K562 (cell line): ENCODE measurements at regions not wholly inside any gene's neighbourhood (a gene's known extent, or its start where the extent isn't known, plus 50 kb on each side); places are given as distances from the start of the nearest gene placed in this dataset.

Experiments used
- ATAC-seq: fragments of 200-7000 bp; cut with Tn5 transposase; 3 replicates; pipeline ENCODE4 v1.9.1; 2020; ENCODE audit warnings: moderate library complexity
- BruUV-seq: library from RNA; stranded (reverse); fragments of 400-500 nt; replicated peaks from 2 replicates; lab custom pipeline; 2021; lab: Mats Ljungman, UMichigan
- CTCF ChIA-PET: fragments of 300-600 bp; formaldehyde crosslinking; extraction: SDS; loops from one replicate; lab custom pipeline; 2021; ENCODE audit warnings: low intra/inter-chr PET ratio; lab: Yijun Ruan, JAX
- POLR2A ChIA-PET: fragments of 300-600, 350-650 bp; sonication (Branson Sonifier 250); formaldehyde crosslinking; extraction: SDS; loops from one replicate; lab custom pipeline; 2021; ENCODE audit warnings: antibody characterized with exemption, inconsistent platforms; lab: Yijun Ruan, JAX
- DNase-seq, 4 experiments: peaks; one replicate each; pipeline versions ENCODE4 v3.0.0 to v3.0.0-alpha.2; 2011 to 2018; ENCODE audit warnings: low spot score in 3 of 4, mixed read lengths in 3 of 4; ENCODE audit errors: extremely low read depth in 1 of 4
- FAIRE-seq: peaks from 2 replicates; lab custom pipeline; 2011; peaks lifted over from hg19 to GRCh38; lab: Jason Lieb, UNC
- H2AFZ ChIP-seq: 2 replicates; pipeline ENCODE4 v1.6.0; 2011; ENCODE audit warnings: low read depth, low read length, control low read depth, inconsistent platforms
- H3K27ac ChIP-seq: fragments of 200-600 bp; 3 replicates; pipeline ENCODE4 v1.8.0; 2011; ENCODE audit warnings: low read depth, mild to moderate bottlenecking, control low read depth, inconsistent platforms, low read length, moderate library complexity, mixed read lengths; ENCODE audit errors: extremely low read depth
- H3K27me3 ChIP-seq, 2 experiments: fragments of 300-600 bp in 1 of 2; 2 replicates in 1 of 2; 3 replicates in 1 of 2; pipeline versions ENCODE4 v1.6.0 to v1.8.0; 2011; ENCODE audit warnings: inconsistent platforms in 2 of 2, low read length in 2 of 2, mild to moderate bottlenecking in 1 of 2, mixed read lengths in 1 of 2, moderate library complexity in 1 of 2; ENCODE audit not compliant: control insufficient read depth in 2 of 2, insufficient read depth in 2 of 2
- H3K36me3 ChIP-seq: fragments of 300-600 bp; 3 replicates; pipeline ENCODE4 v1.8.0; 2011; ENCODE audit warnings: mild to moderate bottlenecking, low read length, inconsistent platforms; ENCODE audit not compliant: control insufficient read depth, insufficient read depth
- H3K4me1 ChIP-seq, 2 experiments: fragments of 200-600 bp in 1 of 2; replicated peaks in 1 of 2; 2 replicates in 1 of 2; 3 replicates in 1 of 2; pipeline versions ENCODE4 v1.5.1 to v1.8.0; 2011; ENCODE audit warnings: inconsistent platforms in 2 of 2, low read length in 2 of 2, mild to moderate bottlenecking in 1 of 2, mixed read lengths in 1 of 2, moderate library complexity in 1 of 2; ENCODE audit not compliant: control insufficient read depth in 2 of 2, insufficient read depth in 2 of 2
- H3K4me2 ChIP-seq: 2 replicates; pipeline ENCODE4 v1.6.1; 2011; ENCODE audit warnings: low read length, control low read depth, inconsistent platforms, mixed read lengths; ENCODE audit not compliant: insufficient read depth
- H3K4me3 ChIP-seq: fragments of 200-600 bp; sonication (generic), shearing (Covaris generic); 2 replicates; pipeline ENCODE4 v1.5.1; 2016; ENCODE audit warnings: control low read depth, inconsistent platforms
- H3K79me2 ChIP-seq: fragments of 200-600 bp; 3 replicates; pipeline ENCODE4 v1.8.0; 2011; ENCODE audit warnings: low read length, inconsistent platforms; ENCODE audit not compliant: control insufficient read depth, insufficient read depth
- H3K9ac ChIP-seq, 2 experiments: 2 replicates each; pipeline versions ENCODE4 v1.6.0 to v1.6.1; 2011; ENCODE audit warnings: low read depth in 2 of 2, low read length in 2 of 2, control low read depth in 1 of 2, inconsistent platforms in 1 of 2, mild to moderate bottlenecking in 1 of 2, mixed read lengths in 1 of 2; ENCODE audit not compliant: insufficient read depth in 1 of 2
- H3K9me1 ChIP-seq: one replicate; pipeline ENCODE4 v1.6.0; 2011; ENCODE audit warnings: inconsistent platforms, mild to moderate bottlenecking, low read length, moderate library complexity; ENCODE audit not compliant: control insufficient read depth, insufficient read depth
- H3K9me3 ChIP-seq: replicated peaks from 2 replicates; pipeline ENCODE4 v1.5.1; 2011; ENCODE audit warnings: low read depth, low read length, inconsistent platforms; ENCODE audit not compliant: control insufficient read depth, insufficient read depth
- H4K20me1 ChIP-seq: replicated peaks from 2 replicates; pipeline ENCODE4 v1.6.1; 2011; ENCODE audit warnings: low read length, inconsistent platforms, mixed read lengths; ENCODE audit not compliant: control insufficient read depth, insufficient read depth
- BCLAF1 ChIP-seq, 2 experiments: fragments of 450-650 bp in 1 of 2; IDR thresholded peaks; 2 replicates each; pipeline ENCODE4 v1.6.1; 2011 to 2017; ENCODE audit warnings: low read depth in 2 of 2, antibody characterized with exemption in 1 of 2, borderline replicate concordance in 1 of 2, low read length in 1 of 2, mild to moderate bottlenecking in 1 of 2, mixed read lengths in 1 of 2; ENCODE audit not compliant: control insufficient read depth in 1 of 2
- GABPB1 ChIP-seq: sonication (generic); formaldehyde crosslinking; IDR thresholded peaks from 2 replicates; pipeline ENCODE4 v1.8.0; 2022; ENCODE audit warnings: mild to moderate bottlenecking, missing genetic modification reagents
- NUFIP1 ChIP-seq: fragments of 450-650 bp; IDR thresholded peaks from 2 replicates; pipeline ENCODE4 v1.6.1; 2018; ENCODE audit not compliant: partially characterized antibody
- PHTF2 ChIP-seq: fragments of 250-450 bp; sonication (Bioruptor Pico); IDR thresholded peaks from 2 replicates; pipeline ENCODE4 v1.5.0; 2021; ENCODE audit warnings: mild to moderate bottlenecking
- TCF7 ChIP-seq: sonication (generic); IDR thresholded peaks from 2 replicates; pipeline ENCODE4 v1.6.1; 2016; ENCODE audit warnings: antibody characterized with exemption, borderline replicate concordance
- THAP7 ChIP-seq: fragments of 250-450 bp; sonication (Bioruptor Pico); IDR thresholded peaks from 2 replicates; pipeline ENCODE4 v1.5.0; 2021
- ZNF274 ChIP-seq: IDR thresholded peaks from 2 replicates; pipeline ENCODE4 v1.6.1; 2011; ENCODE audit warnings: low read depth, mild to moderate bottlenecking, low read length, moderate library complexity, borderline replicate concordance
- ZNF507 ChIP-seq: conservative IDR thresholded peaks from 2 replicates; pipeline ENCODE4 v1.6.1; 2017; ENCODE audit warnings: missing genetic modification characterization, missing compliant biosample characterization
- WGBS: fragments of 100-300 bp; shearing (Covaris generic); methylation state at CpG from one replicate; pipeline ENCODE4 v1.1.6; 2016; ENCODE audit warnings: low coverage, mixed read lengths; ENCODE audit not compliant: insufficient coverage; ENCODE audit errors: missing lambda C conversion rate; 5-methylcytosine and 5-hydroxymethylcytosine counted together
- in situ Hi-C: fragments of 300-500 bp; cut with MboI; formaldehyde crosslinking; loops from 4 replicates; pipeline ENCODE4 v1.15.0; 2018; ENCODE audit warnings: inconsistent platforms, mixed read lengths
- intact Hi-C: fragments of 100-400 bp; cut with micrococcal nuclease; formaldehyde crosslinking; loops from 2 replicates; pipeline ENCODE4 v1.14.2; 2022

- POLR2A ChIA-PET: interaction anchor here (0.7 kb wide), 1 partner anchor 53 kb away, joined by 3 read pairs; no protein-coding TSS in a partner anchor
- H3K27ac ChIP-seq: no peak overlapping the region
Observed at GRCh38 chr6:21491955-21492354, 101.6 kb upstream of the SOX4 start.

More at GRCh38 chr6:21491955-21492354, 101.6 kb upstream of the SOX4 start:
- no peaks in the 10 kb centered on the region for H3K9me3 ChIP-seq
- CTCF ChIA-PET: no interaction called here
- no TSS peak for BruUV-seq
- TF ChIP-seq GABPB1 (CRISPR knock-in tag) (no peak), TCF7 (no peak), ZNF274 (no peak), NUFIP1 (no peak), THAP7 (CRISPR knock-in tag) (no peak), ZNF507 (tag) (no peak), BCLAF1 (IDR thresholded peaks at IDR 0.05; ENCODE audit: borderline replicate concordance in 1 of 2, control insufficient read depth in 1 of 2, low read depth in 2 of 2, low read length in 1 of 2) (no peak), PHTF2 (CRISPR knock-in tag) (no peak)
- H4K20me1 ChIP-seq: no peaks in the 10 kb centered on the region
- DNase-seq: no peak
- no peak overlapping the region for H3K4me2 ChIP-seq
- ATAC-seq: no peak
- intact Hi-C loops: no loop called here
- in situ Hi-C loops: no loop called here
- WGBS: 0% methylated on average over 3 of the region's 3 CpGs
- peaks cover 17 to 28% of the 10 kb centered on the region in 2 experiments; a peak in 3 of 5 replicates for H3K27me3 ChIP-seq
- no peaks in the 10 kb centered on the region for H3K9me1 ChIP-seq
- H2AFZ ChIP-seq: no peak overlapping the region
- no peaks in the 10 kb centered on the region for H3K79me2 ChIP-seq
- no peak overlapping the region for H3K9ac ChIP-seq
- no peak for FAIRE-seq
- H3K36me3 ChIP-seq: no peaks in the 10 kb centered on the region
- H3K4me1 ChIP-seq: no peaks in the 10 kb centered on the region
- H3K4me3 ChIP-seq: no peak overlapping the region
